ENCODE measurements at regions not wholly inside any gene's neighbourhood (a gene's known extent, or its start where the extent isn't known, plus 50 kb on each side); places are given as distances from the start of the nearest gene placed in this dataset.

DNA sequence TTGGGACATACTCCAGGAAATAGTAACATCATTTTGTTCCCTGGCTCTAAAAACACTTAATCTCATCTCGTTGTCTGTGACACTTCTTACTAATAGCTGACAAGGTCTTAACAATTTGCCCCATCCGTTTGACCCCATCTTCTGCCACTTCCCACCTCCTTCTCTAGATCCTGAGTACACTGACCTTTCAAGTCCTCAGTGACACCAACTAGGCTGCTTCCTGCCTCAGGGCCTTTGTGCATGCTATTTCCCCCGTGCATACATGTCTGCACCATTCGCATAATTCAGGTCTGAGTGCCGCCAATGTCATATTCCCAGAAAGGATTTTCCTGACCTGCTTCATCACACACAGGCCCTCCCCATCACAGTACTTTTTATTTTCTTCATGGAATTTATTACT, 70.6 kb upstream of the CCND2 start:
- in situ Hi-C loops (cut with MboI; ENCODE audit: low pct_unique_long_range_greater_than_20kb, low sequenced_read_pairs, unreplicated experiment): no loop called here
- DNase-seq (ENCODE audit: low spot score): no peak
- TF ChIP-seq CTCF (IDR thresholded peaks at IDR 0.05; ENCODE audit: extremely low read depth, insufficient read depth, missing control alignments): no peak

GRCh38 chr12:4202487-4202886, 71.1 kb upstream of the CCND2 start:
- in situ Hi-C loops (cut with MboI; ENCODE audit: low pct_unique_long_range_greater_than_20kb, low sequenced_read_pairs, unreplicated experiment): no loop called here
- no peak for DNase-seq (ENCODE audit: low spot score)
- TF ChIP-seq CTCF (IDR thresholded peaks at IDR 0.05; ENCODE audit: extremely low read depth, insufficient read depth, missing control alignments): no peak

- in situ Hi-C loops (cut with MboI; ENCODE audit: low pct_unique_long_range_greater_than_20kb, low sequenced_read_pairs, unreplicated experiment): no loop called here
- no peak for TF ChIP-seq CTCF (IDR thresholded peaks at IDR 0.05; ENCODE audit: extremely low read depth, insufficient read depth, missing control alignments)
Observed at GRCh38 chr12:4201333-4202100, 72.0 kb upstream of the CCND2 start.

GRCh38 chr12:4197922-4198763, 75.4 kb upstream of the CCND2 start:
- in situ Hi-C loops (cut with MboI; ENCODE audit: low pct_unique_long_range_greater_than_20kb, low sequenced_read_pairs, unreplicated experiment): no loop called here
- DNase-seq (ENCODE audit: low spot score): no peak
- no peak for TF ChIP-seq CTCF (IDR thresholded peaks at IDR 0.05; ENCODE audit: extremely low read depth, insufficient read depth, missing control alignments)

More at GRCh38 chr12:4201333-4202100, 72.0 kb upstream of the CCND2 start:
- DNase-seq (ENCODE audit: low spot score): no peak

DNA sequence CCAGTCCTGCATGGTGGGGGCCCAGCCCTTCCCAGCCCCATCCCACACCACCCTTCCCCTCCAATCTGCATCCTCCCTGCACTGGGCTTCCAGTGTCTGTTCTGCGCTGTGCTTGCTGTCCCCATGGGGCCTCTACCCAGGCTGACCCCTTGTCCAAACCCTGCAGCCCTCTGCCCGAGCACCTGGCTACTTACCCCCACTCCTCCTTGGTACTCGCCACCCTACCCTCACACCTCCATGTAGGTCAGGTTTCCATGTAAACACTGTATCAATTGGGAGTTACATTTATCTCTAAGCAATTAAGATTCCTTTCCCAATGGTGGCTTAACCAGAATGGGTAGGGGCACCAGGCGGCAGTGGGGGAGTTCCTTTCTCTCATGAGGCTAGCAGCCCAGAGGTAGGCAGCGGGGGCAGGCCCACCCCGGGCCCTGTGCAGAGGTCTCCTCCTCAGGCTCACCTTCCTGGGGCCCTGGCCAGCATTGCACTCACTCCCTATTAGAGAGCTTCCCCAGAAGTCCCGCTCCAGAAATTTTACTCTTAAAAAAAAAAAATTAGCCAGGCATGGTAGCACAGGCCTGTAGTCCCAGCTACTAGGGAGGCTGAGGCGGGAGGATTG, 76.6 kb upstream of the CCND2 start:
- TF ChIP-seq CTCF (IDR thresholded peaks at IDR 0.05; ENCODE audit: extremely low read depth, insufficient read depth, missing control alignments): no peak
- DNase-seq (ENCODE audit: low spot score): no peak
- in situ Hi-C loops (cut with MboI; ENCODE audit: low pct_unique_long_range_greater_than_20kb, low sequenced_read_pairs, unreplicated experiment): no loop called here

- in situ Hi-C loops (cut with MboI; ENCODE audit: low pct_unique_long_range_greater_than_20kb, low sequenced_read_pairs, unreplicated experiment): no loop called here
- no peak for TF ChIP-seq CTCF (IDR thresholded peaks at IDR 0.05; ENCODE audit: extremely low read depth, insufficient read depth, missing control alignments)
- DNase-seq (ENCODE audit: low spot score): no peak
Observed at GRCh38 chr12:4194668-4195067, 78.9 kb upstream of the CCND2 start.
